CD14-positive monocyte (primary cell): ENCODE measurements at regions not wholly inside any gene's neighbourhood (a gene's known extent, or its start where the extent isn't known, plus 50 kb on each side); places are given as distances from the start of the nearest gene placed in this dataset.
A peak's percentile ranks its signal among the peaks of the same experiment; 100 is the strongest.

Source experiments
- DNase-seq, 3 donors: peaks; one replicate each; pipeline ENCODE4 v3.0.0-alpha.2; 2011 to 2022
- H2AFZ ChIP-seq: 2 replicates; pipeline ENCODE4 v1.6.0; 2012; ENCODE audit warnings: mild to moderate bottlenecking, low read depth, low read length, inconsistent platforms; ENCODE audit not compliant: insufficient read depth, poor library complexity, severe bottlenecking
- H3K27ac ChIP-seq, 2 donors: 1 replicate in 1 of 2; 2 replicates in 1 of 2; pipeline ENCODE4 v1.5.1; 2012 to 2013; ENCODE audit warnings: low read length in 2 of 2, control low read depth in 1 of 2, inconsistent platforms in 1 of 2, low read depth in 1 of 2, mild to moderate bottlenecking in 1 of 2
- H3K27me3 ChIP-seq, 2 donors: one replicate each; pipeline versions ENCODE4 v1.6.0 to v1.6.1; 2011 to 2013; ENCODE audit warnings: low read length in 2 of 2; ENCODE audit not compliant: control insufficient read depth in 2 of 2, insufficient read depth in 2 of 2
- H3K36me3 ChIP-seq, 2 donors: replicated peaks in 1 of 2; 1 replicate in 1 of 2; 2 replicates in 1 of 2; pipeline versions ENCODE4 v1.5.1 to v1.6.1; 2012 to 2013; ENCODE audit warnings: low read length in 2 of 2, control low read depth in 1 of 2, inconsistent platforms in 1 of 2, mild to moderate bottlenecking in 1 of 2; ENCODE audit not compliant: insufficient read depth in 2 of 2, control insufficient read depth in 1 of 2
- H3K4me1 ChIP-seq, 2 donors: 1 replicate in 1 of 2; 2 replicates in 1 of 2; pipeline versions ENCODE4 v1.5.1 to v1.6.1; 2012 to 2013; ENCODE audit warnings: low read length in 2 of 2, control low read depth in 1 of 2, inconsistent platforms in 1 of 2, mild to moderate bottlenecking in 1 of 2, moderate library complexity in 1 of 2; ENCODE audit not compliant: insufficient read depth in 2 of 2, control insufficient read depth in 1 of 2
- H3K4me2 ChIP-seq: replicated peaks from 2 replicates; pipeline ENCODE3; 2012; ENCODE audit warnings: low read length, moderate library complexity, mild to moderate bottlenecking; ENCODE audit not compliant: poor library complexity, severe bottlenecking; ENCODE audit errors: extremely low read depth
- H3K4me3 ChIP-seq, 3 experiments: fragments of 200-600 bp in 1 of 3; sonication (generic) in 1 of 3; replicated peaks in 1 of 3; 1 replicate in 2 of 3; 2 replicates in 1 of 3; pipeline ENCODE4 v1.5.1; 2011 to 2013; ENCODE audit warnings: low read length in 3 of 3, mild to moderate bottlenecking in 3 of 3, control low read depth in 2 of 3, low read depth in 2 of 3, inconsistent platforms in 1 of 3, moderate library complexity in 1 of 3
- H3K79me2 ChIP-seq: 2 replicates; pipeline ENCODE4 v1.6.0; 2012; ENCODE audit warnings: mild to moderate bottlenecking, control low read depth, inconsistent platforms, low read length, moderate library complexity; ENCODE audit not compliant: insufficient read depth
- H3K9ac ChIP-seq: 2 replicates; pipeline ENCODE4 v1.6.0; 2017; ENCODE audit warnings: low read length, mild to moderate bottlenecking; ENCODE audit not compliant: insufficient read depth, poor library complexity, severe bottlenecking
- H3K9me3 ChIP-seq, 2 donors: replicated peaks in 1 of 2; 1 replicate in 1 of 2; 2 replicates in 1 of 2; pipeline versions ENCODE4 v1.5.1 to v1.6.1; 2012 to 2013; ENCODE audit warnings: low read length in 2 of 2, control low read depth in 1 of 2; ENCODE audit not compliant: control insufficient read depth in 1 of 2, insufficient read depth in 1 of 2
- H4K20me1 ChIP-seq: 2 replicates; pipeline ENCODE4 v1.6.0; 2012; ENCODE audit warnings: mild to moderate bottlenecking, low read length, control low read depth, moderate library complexity; ENCODE audit not compliant: insufficient read depth
- H3K27ac Mint-ChIP-seq, 7 donors: one replicate each; pipeline ENCODE4 v1.8.0; 2020; ENCODE audit warnings: mild to moderate bottlenecking in 7 of 7, mixed read lengths in 7 of 7, moderate library complexity in 6 of 7, inconsistent platforms in 2 of 7
- H3K27me3 Mint-ChIP-seq, 3 donors: one replicate each; pipeline ENCODE4 v1.8.0; 2021 to 2022; ENCODE audit warnings: low read depth in 3 of 3, mild to moderate bottlenecking in 3 of 3, mixed read lengths in 3 of 3, moderate library complexity in 3 of 3, inconsistent platforms in 1 of 3
- H3K36me3 Mint-ChIP-seq, 2 donors: one replicate each; pipeline ENCODE4 v1.8.0; 2020; ENCODE audit warnings: mixed read lengths in 2 of 2, inconsistent platforms in 1 of 2, mild to moderate bottlenecking in 1 of 2
- H3K4me1 Mint-ChIP-seq: one replicate; pipeline ENCODE4 v1.8.0; 2020; ENCODE audit warnings: mild to moderate bottlenecking, mixed read lengths
- H3K4me3 Mint-ChIP-seq, 2 donors: one replicate each; pipeline ENCODE4 v1.8.0; 2020; ENCODE audit warnings: mild to moderate bottlenecking in 2 of 2, mixed read lengths in 2 of 2, moderate library complexity in 1 of 2
- H3K9me3 Mint-ChIP-seq, 7 donors: one replicate each; pipeline ENCODE4 v1.8.0; 2020 to 2022; ENCODE audit warnings: mixed read lengths in 7 of 7, mild to moderate bottlenecking in 6 of 7, moderate library complexity in 6 of 7, inconsistent platforms in 2 of 7
- CTCF ChIP-seq: fragments of 200-600 bp; IDR thresholded peaks from one replicate; pipeline ENCODE4 v1.8.0; 2022; ENCODE audit warnings: antibody characterized with exemption, mild to moderate bottlenecking
- WGBS: methylation state at CpG from one replicate; pipeline ENCODE4 v1.1.5; 2013; ENCODE audit warnings: missing lambda C conversion rate; ENCODE audit not compliant: insufficient coverage; 5-methylcytosine and 5-hydroxymethylcytosine counted together
- intact Hi-C, 2 donors: fragments of 100-400 bp; cut with micrococcal nuclease; formaldehyde crosslinking; loops; one replicate each; pipeline versions ENCODE4 v1.15.0 to v1.15.1; 2023

GRCh38 chr5:135670588-135670987 lies 91.8 kb upstream of the CXCL14 start:
- TF ChIP-seq CTCF: no peak
- Histone ChIP-seq H3K4me3 (no peak overlapping the region), H3K27me3 (no peaks in the 10 kb centered on the region), H3K36me3 (no peaks in the 10 kb centered on the region), H4K20me1 (no peaks in the 10 kb centered on the region), H3K4me2 (no peak overlapping the region), H3K4me1 (peaks cover 7 to 9% of the 10 kb centered on the region in 2 donors), H3K9ac (no peak overlapping the region), H3K79me2 (no peaks in the 10 kb centered on the region), H3K27ac (no peak overlapping the region), H3K9me3 (no peaks in the 10 kb centered on the region), H2AFZ (no peak overlapping the region)
- Mint-ChIP-seq H3K27me3 (peaks cover 0 to 1% (median 1%) of the 10 kb centered on the region in 3 donors), H3K9me3 (peaks cover 0 to 4% (median 0%) of the 10 kb centered on the region in 7 donors), H3K4me1 (peaks cover 18% of the 10 kb centered on the region), H3K27ac (no peak overlapping the region), H3K36me3 (no peaks in the 10 kb centered on the region), H3K4me3 (no peak overlapping the region)
- intact Hi-C loops: no loop called here
- no peak for DNase-seq
- no CpG with 5 or more reads among the region's 6 CpGs for WGBS

- Mint-ChIP-seq H3K36me3 (no peaks in the 10 kb centered on the region), H3K9me3 (peaks cover 0 to 4% (median 0%) of the 10 kb centered on the region in 7 donors), H3K27ac (peak overlapping the region in 1 of 7 donors; percentile 42), H3K4me3 (no peak overlapping the region), H3K4me1 (peaks cover 18% of the 10 kb centered on the region), H3K27me3 (peaks cover 1% of the 10 kb centered on the region in 3 donors)
- intact Hi-C loops: no loop called here
- Histone ChIP-seq H3K79me2 (no peaks in the 10 kb centered on the region), H3K27ac (no peak overlapping the region), H3K36me3 (no peaks in the 10 kb centered on the region), H3K4me2 (no peak overlapping the region), H3K9ac (no peak overlapping the region), H3K27me3 (no peaks in the 10 kb centered on the region), H3K4me3 (no peak overlapping the region), H3K4me1 (peaks cover 7 to 9% of the 10 kb centered on the region in 2 donors), H3K9me3 (no peaks in the 10 kb centered on the region), H2AFZ (no peak overlapping the region), H4K20me1 (no peaks in the 10 kb centered on the region)
- 0% methylated on average over 2 of the region's 2 CpGs for WGBS
- no peak for TF ChIP-seq CTCF
- no peak for DNase-seq
Observed at GRCh38 chr5:135669416-135669815, 90.6 kb upstream of the CXCL14 start.
